Epithelial cell of proximal tubule (primary cell): ENCODE measurements at regions not wholly inside any gene's neighbourhood (a gene's known extent, or its start where the extent isn't known, plus 50 kb on each side); places are given as distances from the start of the nearest gene placed in this dataset.

Source experiments
- DNase-seq: peaks from one replicate; pipeline ENCODE4 v3.0.0-alpha.2; 2011; ENCODE audit warnings: low read depth
- H3K4me3 ChIP-seq: 2 replicates; pipeline ENCODE4 v1.5.1; 2011; ENCODE audit warnings: low read depth, mild to moderate bottlenecking, low read length
- CTCF ChIP-seq: conservative IDR thresholded peaks from 2 replicates; pipeline ENCODE4 v1.5.1; 2012; ENCODE audit warnings: low read depth, mild to moderate bottlenecking, low read length

GRCh38 chr6:104183816-104184435 is 675.8 kb downstream of the HACE1 start:
- H3K4me3 ChIP-seq = no peak overlapping the region
- TF ChIP-seq CTCF = no peak
- DNase-seq = no peak

- H3K4me3 ChIP-seq = no peak overlapping the region
- no peak for DNase-seq
- TF ChIP-seq CTCF = no peak
Observed at GRCh38 chr6:104182811-104183210, 676.9 kb downstream of the HACE1 start.

- DNase-seq = no peak
- no peak for TF ChIP-seq CTCF
- H3K4me3 ChIP-seq = no peak overlapping the region
Observed at GRCh38 chr6:104173668-104174067, 686.1 kb downstream of the HACE1 start.

GRCh38 chr6:104170401-104170800 is 689.3 kb downstream of the HACE1 start:
- no peak overlapping the region for H3K4me3 ChIP-seq
- TF ChIP-seq CTCF = no peak
- no peak for DNase-seq

- TF ChIP-seq CTCF = no peak
- no peak for DNase-seq
- no peak overlapping the region for H3K4me3 ChIP-seq
Observed at GRCh38 chr6:104166055-104166668, 693.6 kb downstream of the HACE1 start.

- no peak for DNase-seq
- TF ChIP-seq CTCF = no peak
- H3K4me3 ChIP-seq = no peak overlapping the region
Observed at GRCh38 chr6:104162036-104162669, 697.6 kb downstream of the HACE1 start.

- DNase-seq = no peak
- TF ChIP-seq CTCF = no peak
- H3K4me3 ChIP-seq = no peak overlapping the region
Observed at GRCh38 chr6:104159045-104159618, 700.6 kb downstream of the HACE1 start.
